ENCODE measurements at regions not wholly inside any gene's neighbourhood (a gene's known extent, or its start where the extent isn't known, plus 50 kb on each side); places are given as distances from the start of the nearest gene placed in this dataset.

DNA sequence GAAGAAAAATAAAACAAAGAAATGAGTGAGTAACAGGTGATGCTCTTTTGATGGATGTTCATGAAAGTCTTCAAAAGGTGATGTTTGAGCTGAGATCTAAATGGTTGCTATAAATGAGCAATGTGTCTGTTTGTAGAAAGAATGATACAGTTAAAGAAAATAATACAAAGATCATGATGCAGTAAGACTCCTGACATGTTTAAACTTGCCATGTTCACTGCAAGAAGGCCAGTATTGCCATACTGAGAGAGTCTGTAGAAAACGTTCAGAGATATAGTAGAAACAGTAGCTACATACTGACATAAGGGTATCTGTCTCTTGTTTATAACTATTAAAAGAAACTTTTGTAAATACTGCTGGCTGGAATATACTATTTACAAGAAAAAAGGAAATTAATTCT lies 1609.2 kb upstream of the ACO1 start (continued):
- TF ChIP-seq, protein P1, sequence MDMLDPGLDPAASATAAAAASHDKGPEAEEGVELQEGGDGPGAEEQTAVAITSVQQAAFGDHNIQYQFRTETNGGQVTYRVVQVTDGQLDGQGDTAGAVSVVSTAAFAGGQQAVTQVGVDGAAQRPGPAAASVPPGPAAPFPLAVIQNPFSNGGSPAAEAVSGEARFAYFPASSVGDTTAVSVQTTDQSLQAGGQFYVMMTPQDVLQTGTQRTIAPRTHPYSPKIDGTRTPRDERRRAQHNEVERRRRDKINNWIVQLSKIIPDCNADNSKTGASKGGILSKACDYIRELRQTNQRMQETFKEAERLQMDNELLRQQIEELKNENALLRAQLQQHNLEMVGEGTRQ (CRISPR knock-in tag; IDR thresholded peaks at IDR 0.05), result no peak

DNA sequence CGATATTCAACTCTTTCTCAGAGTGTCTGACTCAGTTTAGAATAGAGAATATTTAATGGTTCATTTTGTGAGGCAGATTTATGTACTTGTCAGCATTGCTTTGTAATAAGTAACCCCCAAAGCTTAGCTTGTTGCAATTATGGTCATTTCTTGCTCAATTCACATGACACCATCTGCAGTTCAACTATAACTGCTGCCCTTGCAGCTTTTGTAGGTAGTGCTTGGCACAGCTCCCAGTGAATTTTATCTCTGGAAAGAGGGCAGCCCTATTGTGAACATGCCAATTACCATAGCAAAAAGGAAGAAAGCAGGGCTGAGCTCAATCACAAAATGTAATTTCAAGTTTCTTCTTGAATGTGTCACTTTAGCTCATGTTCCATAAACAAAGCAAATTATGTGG lies 1587.7 kb upstream of the ACO1 start:
- Histone ChIP-seq H3K9me1 (ENCODE audit: control insufficient read depth, insufficient read depth, low read length) (no peaks in the 10 kb centered on the region), H4K20me1 (replicated peaks; ENCODE audit: control insufficient read depth, insufficient read depth, low read length) (no peaks in the 10 kb centered on the region), H3K4me1 (replicated peaks in 1 of 2; ENCODE audit: control insufficient read depth in 2 of 2, insufficient read depth in 2 of 2, low read length in 2 of 2) (no peaks in the 10 kb centered on the region), H2AFZ (ENCODE audit: low read depth, low read length) (no peak overlapping the region), H3K9me3 (replicated peaks; ENCODE audit: control insufficient read depth, insufficient read depth, low read depth, low read length) (no peaks in the 10 kb centered on the region), H3K27ac (ENCODE audit: extremely low read depth, low read depth, low read length) (no peak overlapping the region), H3K36me3 (ENCODE audit: control insufficient read depth, insufficient read depth, low read length) (no peaks in the 10 kb centered on the region), H3K4me3 (no peak overlapping the region), H3K4me2 (ENCODE audit: insufficient read depth, low read length) (no peak overlapping the region), H3K9ac (ENCODE audit: insufficient read depth in 1 of 2, low read depth in 2 of 2, low read length in 2 of 2) (no peak overlapping the region), H3K79me2 (ENCODE audit: control insufficient read depth, insufficient read depth, low read length) (no peaks in the 10 kb centered on the region), H3K27me3 (ENCODE audit: control insufficient read depth in 2 of 2, insufficient read depth in 2 of 2, low read length in 2 of 2) (no peaks in the 10 kb centered on the region)
- POLR2A ChIA-PET, result no interaction called here
- CTCF ChIA-PET (ENCODE audit: low intra/inter-chr PET ratio), result no interaction called here
- DNase-seq (ENCODE audit: extremely low read depth in 1 of 4, low spot score in 3 of 4), result no peak
- no TSS peak for BruUV-seq (replicated peaks)
- intact Hi-C loops (cut with micrococcal nuclease), result no loop called here
- in situ Hi-C loops (cut with MboI), result no loop called here
- WGBS (ENCODE audit: insufficient coverage, low coverage, missing lambda C conversion rate), result no CpG with 5 or more reads among the region's 1 CpG
- no peak for ATAC-seq
- FAIRE-seq, result no peak
- TF ChIP-seq MCM3 (IDR thresholded peaks at IDR 0.05) (no peak), ETV6 (IDR thresholded peaks at IDR 0.05; ENCODE audit: borderline replicate concordance in 1 of 2, low read depth in 2 of 2, low read length in 1 of 2) (no peak), ETV6 (CRISPR knock-in tag; IDR thresholded peaks at IDR 0.05; ENCODE audit: borderline replicate concordance) (no peak), POLR2G (IDR thresholded peaks at IDR 0.05; ENCODE audit: low read depth, low read length) (no peak), HNRNPUL1 (IDR thresholded peaks at IDR 0.05; ENCODE audit: low read length) (no peak), RBM14 (IDR thresholded peaks at IDR 0.05; ENCODE audit: borderline replicate concordance, insufficient read depth, low read depth, low read length) (no peak), PCBP1 (IDR thresholded peaks at IDR 0.05; ENCODE audit: low read depth, low read length, poor library complexity, severe bottlenecking) (no peak), POLR2AphosphoS2 (IDR thresholded peaks at IDR 0.05; ENCODE audit: low read length) (no peak), MAFG (tag; conservative IDR thresholded peaks at IDR 0.05) (no peak), EWSR1 (IDR thresholded peaks at IDR 0.05; ENCODE audit: borderline replicate concordance, low read depth, partially characterized antibody) (no peak), ZNF184 (CRISPR knock-in tag; IDR thresholded peaks at IDR 0.05) (no peak), ZNF561 (CRISPR knock-in tag; conservative IDR thresholded peaks at IDR 0.05) (no peak), U2AF1 (optimal IDR thresholded peaks at IDR 0.05; ENCODE audit: low read depth, low read length) (no peak), KAT2B (IDR thresholded peaks at IDR 0.05; ENCODE audit: low read depth, low read length) (no peak), MEF2D (tag; conservative IDR thresholded peaks at IDR 0.05; ENCODE audit: low read depth) (no peak)
- TF ChIP-seq, protein P2, sequence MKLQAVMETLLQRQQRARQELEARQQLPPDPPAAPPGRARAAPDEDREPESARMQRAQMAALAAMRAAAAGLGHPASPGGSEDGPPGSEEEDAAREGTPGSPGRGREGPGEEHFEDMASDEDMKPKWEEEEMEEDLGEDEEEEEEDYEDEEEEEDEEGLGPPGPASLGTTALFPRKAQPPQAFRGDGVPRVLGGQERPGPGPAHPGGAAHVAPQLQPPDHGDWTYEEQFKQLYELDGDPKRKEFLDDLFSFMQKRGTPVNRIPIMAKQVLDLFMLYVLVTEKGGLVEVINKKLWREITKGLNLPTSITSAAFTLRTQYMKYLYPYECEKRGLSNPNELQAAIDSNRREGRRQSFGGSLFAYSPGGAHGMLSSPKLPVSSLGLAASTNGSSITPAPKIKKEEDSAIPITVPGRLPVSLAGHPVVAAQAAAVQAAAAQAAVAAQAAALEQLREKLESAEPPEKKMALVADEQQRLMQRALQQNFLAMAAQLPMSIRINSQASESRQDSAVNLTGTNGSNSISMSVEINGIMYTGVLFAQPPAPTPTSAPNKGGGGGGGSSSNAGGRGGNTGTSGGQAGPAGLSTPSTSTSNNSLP (IDR thresholded peaks at IDR 0.05; ENCODE audit: borderline replicate concordance, low read depth, low read length), result no peak
- TF ChIP-seq, protein P3, sequence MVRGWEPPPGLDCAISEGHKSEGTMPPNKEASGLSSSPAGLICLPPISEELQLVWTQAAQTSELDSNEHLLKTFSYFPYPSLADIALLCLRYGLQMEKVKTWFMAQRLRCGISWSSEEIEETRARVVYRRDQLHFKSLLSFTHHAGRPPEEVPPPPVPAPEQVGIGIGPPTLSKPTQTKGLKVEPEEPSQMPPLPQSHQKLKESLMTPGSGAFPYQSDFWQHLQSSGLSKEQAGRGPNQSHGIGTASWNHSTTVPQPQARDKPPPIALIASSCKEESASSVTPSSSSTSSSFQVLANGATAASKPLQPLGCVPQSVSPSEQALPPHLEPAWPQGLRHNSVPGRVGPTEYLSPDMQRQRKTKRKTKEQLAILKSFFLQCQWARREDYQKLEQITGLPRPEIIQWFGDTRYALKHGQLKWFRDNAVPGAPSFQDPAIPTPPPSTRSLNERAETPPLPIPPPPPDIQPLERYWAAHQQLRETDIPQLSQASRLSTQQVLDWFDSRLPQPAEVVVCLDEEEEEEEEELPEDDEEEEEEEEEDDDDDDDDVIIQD (CRISPR knock-in tag; IDR thresholded peaks at IDR 0.05), result no peak

Data from K562 (cell line).